GM18511 (cell line): ENCODE measurements at regions not wholly inside any gene's neighbourhood (a gene's known extent, or its start where the extent isn't known, plus 50 kb on each side); places are given as distances from the start of the nearest gene placed in this dataset.
"Not testable (repeated sequence)": the region's sequence is repeated elsewhere in the genome, so short reads cannot be mapped to it uniquely, and the experiment has no call there.

Experiments used
- ATAC-seq: cut with Tn5 transposase; IDR thresholded peaks from one replicate; pipeline ENCODE4 v1.9.1; 2021; ENCODE audit warnings: mild to moderate bottlenecking, moderate library complexity; ENCODE audit not compliant: unreplicated experiment

- ATAC-seq, result no peak
Measured at GRCh38 chr5:66348387-66349125, 204.5 kb downstream of the SREK1 start.

- ATAC-seq, result no peak
Measured at GRCh38 chr5:66351813-66352212, 207.7 kb downstream of the SREK1 start.

- ATAC-seq, result no peak
Measured at GRCh38 chr5:66353186-66353585, 209.1 kb downstream of the SREK1 start.

- ATAC-seq, result no peak
Measured at GRCh38 chr5:66354422-66354821, 210.3 kb downstream of the SREK1 start.

- ATAC-seq, result no peak
Measured at GRCh38 chr5:66356011-66356565, 212.0 kb downstream of the SREK1 start.

- ATAC-seq, result no peak
Measured at GRCh38 chr5:66358741-66359140, 214.6 kb downstream of the SREK1 start.

GRCh38 chr5:66361070-66361469 is 217.0 kb downstream of the SREK1 start:
- ATAC-seq, result no peak

- no peak for ATAC-seq
Measured at GRCh38 chr5:66362046-66362445, 217.9 kb downstream of the SREK1 start.

- ATAC-seq, result no peak
Measured at GRCh38 chr5:66362687-66363086, 218.6 kb downstream of the SREK1 start.

GRCh38 chr5:66363097-66363496 is 219.0 kb downstream of the SREK1 start:
- ATAC-seq, result no peak

GRCh38 chr5:66364186-66364585 is 220.1 kb downstream of the SREK1 start:
- ATAC-seq, result no peak

- ATAC-seq, result no peak
Measured at GRCh38 chr5:66365981-66366380, 221.9 kb downstream of the SREK1 start.

- ATAC-seq, result no peak
Measured at GRCh38 chr5:66367814-66368541, 223.9 kb downstream of the SREK1 start.

- ATAC-seq, result no peak
Measured at GRCh38 chr5:66368811-66369210, 224.7 kb downstream of the SREK1 start.

GRCh38 chr5:66377747-66378146 is 218.4 kb upstream of the MAST4 start:
- no peak for ATAC-seq

- ATAC-seq, result no peak
Measured at GRCh38 chr5:66378407-66378806, 217.8 kb upstream of the MAST4 start.

GRCh38 chr5:66382152-66382551 is 214.0 kb upstream of the MAST4 start:
- no peak for ATAC-seq

- ATAC-seq, result not testable (repeated sequence)
Measured at GRCh38 chr5:66405145-66405544, 191.0 kb upstream of the MAST4 start.

GRCh38 chr5:66406761-66407336 is 189.3 kb upstream of the MAST4 start:
- no peak for ATAC-seq

GRCh38 chr5:66407765-66408164 is 188.4 kb upstream of the MAST4 start:
- no peak for ATAC-seq

GRCh38 chr5:66408576-66408975 is 187.6 kb upstream of the MAST4 start:
- no peak for ATAC-seq

- ATAC-seq, result no peak
Measured at GRCh38 chr5:66410122-66410521, 186.1 kb upstream of the MAST4 start.
